GM19351 (cell line): ENCODE measurements at regions not wholly inside any gene's neighbourhood (a gene's known extent, or its start where the extent isn't known, plus 50 kb on each side); places are given as distances from the start of the nearest gene placed in this dataset.

Experiments used
- ATAC-seq: cut with Tn5 transposase; IDR thresholded peaks from one replicate; pipeline ENCODE4 v1.9.1; 2021; ENCODE audit warnings: mild to moderate bottlenecking, moderate library complexity; ENCODE audit not compliant: unreplicated experiment

- peak; percentile 98 for ATAC-seq
Observed at GRCh38 chr16:66315210-66315825, 51.2 kb upstream of the CDH5 start.

- ATAC-seq = no peak
Observed at GRCh38 chr16:66311306-66311705, 55.2 kb upstream of the CDH5 start.

- ATAC-seq = no peak
Observed at GRCh38 chr16:66309215-66309807, 57.2 kb upstream of the CDH5 start.

- ATAC-seq = no peak
Observed at GRCh38 chr16:66308096-66308495, 58.4 kb upstream of the CDH5 start.

- ATAC-seq = no peak
Observed at GRCh38 chr16:66306366-66307150, 59.9 kb upstream of the CDH5 start.

- ATAC-seq = no peak
Observed at GRCh38 chr16:66304961-66305360, 61.5 kb upstream of the CDH5 start.

- no peak for ATAC-seq
Observed at GRCh38 chr16:66304151-66304550, 62.3 kb upstream of the CDH5 start.

GRCh38 chr16:66300501-66300900 lies 66.0 kb upstream of the CDH5 start:
- no peak for ATAC-seq

- no peak for ATAC-seq
Observed at GRCh38 chr16:66300037-66300436, 66.5 kb upstream of the CDH5 start.

- ATAC-seq = no peak
Observed at GRCh38 chr16:66299349-66299748, 67.1 kb upstream of the CDH5 start.

GRCh38 chr16:66298571-66299120 lies 67.8 kb upstream of the CDH5 start:
- ATAC-seq = no peak

GRCh38 chr16:66298006-66298405 lies 68.5 kb upstream of the CDH5 start:
- no peak for ATAC-seq

- no peak for ATAC-seq
Observed at GRCh38 chr16:66296591-66296990, 69.9 kb upstream of the CDH5 start.

- no peak for ATAC-seq
Observed at GRCh38 chr16:66295761-66296546, 70.5 kb upstream of the CDH5 start.

- no peak for ATAC-seq
Observed at GRCh38 chr16:66295213-66295612, 71.3 kb upstream of the CDH5 start.

GRCh38 chr16:66294507-66294906 lies 72.0 kb upstream of the CDH5 start:
- no peak for ATAC-seq

- ATAC-seq = no peak
Observed at GRCh38 chr16:66293932-66294331, 72.6 kb upstream of the CDH5 start.

GRCh38 chr16:66293207-66293735 lies 73.2 kb upstream of the CDH5 start:
- no peak for ATAC-seq

GRCh38 chr16:66292241-66292935 lies 74.1 kb upstream of the CDH5 start:
- no peak for ATAC-seq

GRCh38 chr16:66291833-66292232 lies 74.7 kb upstream of the CDH5 start:
- no peak for ATAC-seq
